ENCODE measurements at regions not wholly inside any gene's neighbourhood (a gene's known extent, or its start where the extent isn't known, plus 50 kb on each side); places are given as distances from the start of the nearest gene placed in this dataset.

GRCh38 chr6:95227351-95227750 is 350.0 kb upstream of the MANEA start:
- TF ChIP-seq CTCF (IDR thresholded peaks at IDR 0.05) (no peak), POLR2A (IDR thresholded peaks at IDR 0.05) (no peak)

Measured in lower leg skin (tissue), 3 donors.